ENCODE measurements at regions not wholly inside any gene's neighbourhood (a gene's known extent, or its start where the extent isn't known, plus 50 kb on each side); places are given as distances from the start of the nearest gene placed in this dataset.

- TF ChIP-seq, protein P1, sequence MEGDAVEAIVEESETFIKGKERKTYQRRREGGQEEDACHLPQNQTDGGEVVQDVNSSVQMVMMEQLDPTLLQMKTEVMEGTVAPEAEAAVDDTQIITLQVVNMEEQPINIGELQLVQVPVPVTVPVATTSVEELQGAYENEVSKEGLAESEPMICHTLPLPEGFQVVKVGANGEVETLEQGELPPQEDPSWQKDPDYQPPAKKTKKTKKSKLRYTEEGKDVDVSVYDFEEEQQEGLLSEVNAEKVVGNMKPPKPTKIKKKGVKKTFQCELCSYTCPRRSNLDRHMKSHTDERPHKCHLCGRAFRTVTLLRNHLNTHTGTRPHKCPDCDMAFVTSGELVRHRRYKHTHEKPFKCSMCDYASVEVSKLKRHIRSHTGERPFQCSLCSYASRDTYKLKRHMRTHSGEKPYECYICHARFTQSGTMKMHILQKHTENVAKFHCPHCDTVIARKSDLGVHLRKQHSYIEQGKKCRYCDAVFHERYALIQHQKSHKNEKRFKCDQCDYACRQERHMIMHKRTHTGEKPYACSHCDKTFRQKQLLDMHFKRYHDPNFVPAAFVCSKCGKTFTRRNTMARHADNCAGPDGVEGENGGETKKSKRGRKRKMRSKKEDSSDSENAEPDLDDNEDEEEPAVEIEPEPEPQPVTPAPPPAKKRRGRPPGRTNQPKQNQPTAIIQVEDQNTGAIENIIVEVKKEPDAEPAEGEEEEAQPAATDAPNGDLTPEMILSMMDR (IDR thresholded peaks at IDR 0.05) = no peak
- TF ChIP-seq POLR2A (IDR thresholded peaks at IDR 0.05) = no peak
- no peak for TF ChIP-seq EP300 (IDR thresholded peaks at IDR 0.05)
These were observed 734.9 kb downstream of the EPHA4 start for GRCh38 chr2:220837226-220837625.
